ENCODE measurements at regions not wholly inside any gene's neighbourhood (a gene's known extent, or its start where the extent isn't known, plus 50 kb on each side); places are given as distances from the start of the nearest gene placed in this dataset.
"Not testable (repeated sequence)": the region's sequence is repeated elsewhere in the genome, so short reads cannot be mapped to it uniquely, and the experiment has no call there.

DNA sequence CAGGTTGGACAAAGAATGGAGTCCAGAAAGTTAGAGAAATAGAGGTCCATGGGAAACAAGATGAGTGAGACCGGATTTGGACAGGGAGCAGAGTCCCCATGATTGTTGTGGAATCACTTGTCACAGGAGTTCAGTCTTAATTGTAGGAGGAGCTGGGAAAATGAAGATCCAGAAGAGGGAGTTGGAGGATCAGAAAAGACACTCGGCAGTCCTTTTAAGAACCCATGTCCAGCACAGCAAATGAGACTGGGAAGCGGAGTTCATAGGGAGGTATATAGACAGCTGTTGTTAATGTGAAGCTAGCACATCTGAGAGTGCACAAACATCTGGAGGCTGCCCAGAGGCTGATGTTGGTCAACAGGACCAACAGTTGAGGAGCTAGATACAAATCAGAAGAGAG, 111.4 kb upstream of the RXFP1 start:
- no peak for DNase-seq

DNA sequence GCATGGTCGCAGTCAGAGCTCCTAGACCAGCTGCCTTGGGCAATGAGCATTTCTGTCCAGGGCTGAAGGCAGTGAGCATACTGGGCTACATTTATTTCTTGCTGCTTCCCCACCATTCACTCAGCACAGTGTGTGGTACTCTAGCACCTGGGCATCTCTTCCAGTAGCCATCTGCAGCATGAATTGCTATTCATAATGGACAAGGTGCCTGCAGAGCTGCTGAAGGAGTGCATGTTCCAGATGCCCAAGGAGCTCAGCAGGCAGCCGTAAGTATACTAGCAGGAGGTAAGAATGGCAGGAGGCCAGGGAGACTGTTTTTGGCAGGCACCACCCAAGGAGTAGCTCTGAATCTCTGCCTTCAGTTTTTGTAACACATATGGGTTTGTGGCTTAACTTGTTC, 110.4 kb upstream of the RXFP1 start:
- no peak for DNase-seq

DNA sequence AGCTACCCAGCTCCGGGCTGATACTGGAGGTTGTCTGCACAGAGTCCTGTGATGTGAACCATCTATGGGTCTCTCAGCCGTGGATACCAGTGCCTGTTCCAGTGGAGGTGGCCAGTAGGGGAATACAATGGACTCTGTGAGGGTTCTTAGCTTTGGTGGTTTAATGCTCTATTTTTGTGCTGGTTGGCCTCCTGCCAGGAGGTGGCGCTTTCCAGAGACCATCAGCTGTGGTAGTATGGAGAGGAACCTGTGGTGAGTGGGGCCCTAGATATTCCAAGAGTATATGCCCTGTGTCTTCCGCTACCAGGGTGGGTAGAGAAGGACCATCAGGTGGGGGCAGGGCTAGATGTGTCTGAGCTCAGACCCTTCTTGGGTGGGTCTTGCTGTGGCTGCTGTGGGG, 103.0 kb upstream of the RXFP1 start:
- not testable (repeated sequence) for DNase-seq

- no peak for DNase-seq
These were observed 100.9 kb upstream of the RXFP1 start for GRCh38 chr4:158420782-158421181.

GRCh38 chr4:158422546-158422945, 99.1 kb upstream of the RXFP1 start:
- DNase-seq, result no peak

- DNase-seq, result no peak
These were observed 93.4 kb upstream of the RXFP1 start for GRCh38 chr4:158428242-158428641.

DNA sequence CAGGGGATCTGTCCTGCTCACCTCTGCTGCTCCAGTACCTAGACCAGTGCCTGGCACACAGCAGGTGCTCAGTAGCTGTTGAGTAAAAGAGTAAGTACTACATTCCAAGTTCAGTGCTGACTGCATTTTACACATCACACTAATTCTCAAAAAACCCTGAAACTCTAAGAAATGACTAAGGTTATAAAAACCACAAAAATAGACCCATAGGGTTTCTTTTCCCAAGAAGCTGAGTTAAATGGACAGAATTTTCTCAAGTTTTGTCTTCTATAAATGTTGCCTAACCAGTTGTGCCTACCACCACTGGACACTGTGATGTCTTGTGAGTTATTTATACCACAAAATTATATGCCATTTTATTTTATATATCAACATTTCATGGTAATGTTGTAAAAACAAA, 78.9 kb upstream of the RXFP1 start:
- no peak for DNase-seq

DNA sequence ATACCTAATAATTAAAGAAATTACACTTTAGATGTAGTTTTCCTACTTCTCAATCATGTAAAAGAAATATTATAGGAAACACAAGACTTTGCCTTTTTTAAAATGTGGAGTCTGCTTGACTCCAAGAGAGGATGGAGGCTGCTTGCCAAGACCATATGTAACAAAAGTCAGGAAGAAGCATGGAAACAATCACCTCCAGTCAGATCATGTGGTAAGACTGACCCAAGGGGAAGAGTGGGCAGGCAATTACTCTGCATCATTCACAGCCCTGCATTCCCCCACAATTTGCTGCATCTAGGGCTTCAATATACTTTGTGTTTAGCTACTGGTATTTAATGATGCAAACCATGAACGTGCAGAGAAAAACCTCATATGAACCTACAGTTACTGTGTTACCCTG, 78.0 kb upstream of the RXFP1 start:
- DNase-seq, result no peak

DNA sequence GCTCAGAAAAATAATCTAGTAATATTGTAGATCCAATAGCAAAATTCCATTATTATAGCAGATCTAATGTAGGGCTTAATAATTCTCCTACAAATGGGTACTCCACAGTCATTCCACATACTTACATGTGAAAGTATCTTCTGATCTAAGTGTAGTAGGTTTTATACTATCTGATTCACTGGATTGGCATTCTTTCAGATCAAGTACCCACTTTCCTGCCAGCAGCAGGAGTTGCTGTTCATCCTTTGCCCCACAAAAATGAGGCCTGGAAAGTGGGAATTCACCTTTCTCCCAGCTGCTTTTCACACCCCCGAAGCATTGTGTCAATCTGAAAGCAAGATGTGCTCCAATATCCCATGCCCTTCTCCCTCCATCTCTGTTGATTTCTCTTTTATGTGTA, 77.1 kb upstream of the RXFP1 start:
- no peak for DNase-seq

- peak; percentile 15 for DNase-seq
These were observed 75.6 kb upstream of the RXFP1 start for GRCh38 chr4:158446106-158446505.

DNA sequence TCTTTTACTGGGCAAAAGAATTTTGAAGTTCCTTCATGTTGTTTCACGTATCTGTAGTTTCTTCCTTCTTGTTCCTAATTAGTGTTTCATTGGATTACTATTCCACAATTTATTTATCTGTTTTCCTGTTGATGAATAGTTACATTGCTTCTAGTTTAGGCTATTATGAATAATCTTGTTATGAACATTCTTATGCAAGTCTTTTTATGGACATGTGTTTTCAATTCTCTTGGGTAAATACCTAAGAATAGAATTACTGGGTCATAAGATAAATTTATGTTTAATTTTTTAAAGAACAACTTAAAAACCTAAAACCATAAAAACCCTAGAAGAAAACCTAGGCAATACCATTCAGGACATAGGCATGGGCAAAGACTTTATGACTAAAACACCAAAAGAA, 70.9 kb upstream of the RXFP1 start:
- no peak for DNase-seq

GRCh38 chr4:158452116-158452515, 69.6 kb upstream of the RXFP1 start:
- not testable (repeated sequence) for DNase-seq

GRCh38 chr4:158458271-158458895, 63.3 kb upstream of the RXFP1 start:
- no peak for DNase-seq

- no peak for DNase-seq
These were observed 62.4 kb upstream of the RXFP1 start for GRCh38 chr4:158459085-158459820.

- no peak for DNase-seq
These were observed 60.3 kb upstream of the RXFP1 start for GRCh38 chr4:158461336-158461735.

DNA sequence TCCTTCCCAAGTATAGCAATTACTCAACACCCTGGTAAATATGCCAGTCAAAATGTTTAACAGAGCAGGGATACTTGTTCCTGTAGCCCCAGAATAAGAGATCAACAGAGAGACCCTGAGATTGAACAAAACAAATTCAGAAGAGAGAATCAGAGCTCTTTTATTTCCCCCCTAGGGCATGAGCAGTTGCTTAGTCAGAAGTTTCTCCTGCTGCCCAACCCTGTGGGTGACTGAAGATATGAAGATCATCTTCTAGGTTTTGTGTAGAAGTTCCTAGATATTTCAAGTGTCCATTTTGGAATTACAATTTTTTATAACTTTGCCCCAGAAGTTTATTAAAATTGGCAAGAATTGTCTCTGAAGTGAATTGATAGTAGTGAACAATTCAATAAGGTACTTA, 59.1 kb upstream of the RXFP1 start:
- no peak for DNase-seq
